ENCODE measurements at regions not wholly inside any gene's neighbourhood (a gene's known extent, or its start where the extent isn't known, plus 50 kb on each side); places are given as distances from the start of the nearest gene placed in this dataset.

DNA sequence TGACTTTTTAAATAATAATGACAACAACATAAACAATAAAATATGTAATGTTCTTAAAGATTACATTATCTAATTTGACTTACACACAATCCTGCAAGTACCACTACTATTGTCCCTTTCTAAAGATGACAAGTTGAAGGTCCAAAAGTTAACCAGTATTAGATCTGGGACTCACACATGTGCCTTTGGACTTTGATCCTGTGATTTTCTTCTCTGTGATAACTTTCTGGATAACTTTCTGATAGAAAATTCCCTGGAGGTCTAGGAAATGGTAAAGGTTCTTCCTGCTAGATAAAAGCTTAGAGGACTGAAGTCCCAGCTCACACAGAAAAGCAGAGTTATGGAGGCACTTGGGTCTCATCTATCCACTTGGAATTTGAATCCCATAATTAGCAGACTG is 311.9 kb upstream of the KLHL29 start:
- no peak for DNase-seq (ENCODE audit: low read depth, low spot score)

DNA sequence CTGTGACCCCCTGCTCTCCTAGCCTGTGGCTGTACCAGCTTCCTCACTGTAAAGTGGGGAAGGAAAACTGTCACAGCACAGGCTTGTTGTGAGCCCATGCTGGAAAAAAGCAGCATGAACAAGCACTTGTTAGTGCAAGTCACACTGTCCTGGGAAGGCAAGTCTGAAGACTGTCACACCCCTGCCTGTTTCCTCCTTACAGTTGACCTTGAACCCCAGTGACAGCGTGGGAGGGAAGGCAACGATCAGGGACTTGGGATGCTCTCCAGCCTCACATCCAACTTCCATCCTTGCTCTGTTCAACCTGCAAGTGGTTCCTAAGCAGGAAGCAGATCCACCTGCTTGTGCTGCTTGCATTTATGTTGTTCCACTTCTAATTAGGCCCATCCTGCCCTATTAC is 311.3 kb upstream of the KLHL29 start:
- DNase-seq (ENCODE audit: low read depth, low spot score): no peak

DNA sequence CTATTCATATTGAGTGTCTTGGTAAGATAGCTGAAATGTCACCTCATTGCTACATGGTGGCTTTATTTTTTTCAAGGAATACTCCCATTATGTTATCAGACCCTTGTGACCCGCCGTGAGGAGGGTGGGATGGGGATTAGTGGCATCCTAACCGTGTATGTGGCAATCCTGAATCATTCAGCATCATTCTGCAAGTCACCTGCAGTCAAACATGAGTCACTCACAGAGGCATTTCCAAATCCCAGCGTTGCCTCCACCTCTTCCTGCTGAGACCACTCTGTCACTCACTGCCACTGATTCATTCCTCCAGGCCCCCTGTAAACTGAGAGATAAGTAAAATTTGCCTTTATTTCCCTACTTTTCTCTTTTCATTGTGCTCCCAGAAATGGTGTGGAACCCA is 307.4 kb upstream of the KLHL29 start:
- DNase-seq (ENCODE audit: low read depth, low spot score): peak; percentile 3

DNA sequence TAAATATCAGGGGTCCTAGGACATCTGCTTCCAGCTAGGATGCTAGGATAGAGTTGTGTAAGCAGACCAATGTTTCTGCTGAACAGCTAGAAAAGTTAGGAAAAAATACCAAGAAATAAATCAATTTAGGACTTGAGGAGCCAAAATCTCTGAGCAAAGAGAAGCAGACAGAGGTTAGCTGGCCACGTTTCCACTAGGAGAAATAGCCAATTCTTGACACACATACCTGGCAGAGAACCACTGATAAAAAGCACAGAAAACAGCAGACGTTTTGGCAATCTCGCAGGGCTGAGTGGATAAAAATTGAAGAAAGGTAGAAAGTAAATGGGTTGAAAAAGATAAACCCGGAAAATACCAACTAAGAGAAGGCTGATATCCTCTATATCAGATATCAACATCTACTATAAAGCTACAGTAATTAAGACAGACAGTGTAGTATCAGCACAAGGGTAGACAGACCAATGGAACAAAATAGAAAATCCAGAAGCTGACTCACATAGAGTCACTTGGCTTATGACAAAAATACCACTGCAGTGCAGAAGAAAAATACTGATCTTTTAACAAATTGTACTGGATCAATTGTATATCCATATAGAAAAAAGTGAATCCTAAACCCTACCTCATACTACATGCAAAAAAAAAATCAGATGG is 306.1 kb upstream of the KLHL29 start:
- no peak for DNase-seq (ENCODE audit: low read depth, low spot score)

DNA sequence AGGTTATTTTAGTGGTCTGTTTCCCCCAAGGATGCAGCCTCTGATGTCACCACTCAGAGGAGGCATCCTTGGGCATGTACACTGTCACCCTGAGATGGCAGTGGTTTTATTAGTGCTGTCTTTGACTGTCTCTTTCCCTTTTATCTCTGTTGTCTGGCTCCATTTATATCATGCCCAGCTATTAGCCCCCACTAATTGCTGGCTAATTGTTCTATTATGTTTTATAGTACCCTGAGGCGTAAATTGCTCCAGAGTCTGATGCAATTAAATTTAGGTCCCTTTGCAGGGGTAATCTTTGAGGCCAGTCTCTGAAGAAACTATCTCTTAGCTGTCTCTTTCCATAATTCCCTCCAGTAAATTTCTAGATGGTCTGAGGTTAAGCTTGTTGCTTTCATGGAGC is 301.0 kb upstream of the KLHL29 start:
- DNase-seq (ENCODE audit: low read depth, low spot score): no peak

DNA sequence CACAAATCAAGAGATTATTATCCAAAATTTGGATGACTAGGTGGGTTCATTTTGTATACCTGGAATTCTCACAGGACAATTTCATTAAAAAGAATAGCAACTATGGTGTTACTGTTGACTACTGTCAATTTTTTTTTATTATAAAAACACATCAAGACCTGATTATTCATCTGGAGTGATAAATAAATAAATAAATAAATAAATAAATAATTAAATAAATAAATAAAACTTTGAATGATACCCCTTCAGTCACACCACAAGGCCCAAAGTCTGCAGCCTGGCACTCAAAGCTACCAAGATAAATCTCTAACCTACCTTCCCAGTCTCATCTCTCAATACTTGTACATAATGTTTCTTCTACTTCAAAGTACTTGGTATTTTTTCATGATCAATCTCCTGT is 294.0 kb upstream of the KLHL29 start:
- no peak for DNase-seq (ENCODE audit: low read depth, low spot score)

DNA sequence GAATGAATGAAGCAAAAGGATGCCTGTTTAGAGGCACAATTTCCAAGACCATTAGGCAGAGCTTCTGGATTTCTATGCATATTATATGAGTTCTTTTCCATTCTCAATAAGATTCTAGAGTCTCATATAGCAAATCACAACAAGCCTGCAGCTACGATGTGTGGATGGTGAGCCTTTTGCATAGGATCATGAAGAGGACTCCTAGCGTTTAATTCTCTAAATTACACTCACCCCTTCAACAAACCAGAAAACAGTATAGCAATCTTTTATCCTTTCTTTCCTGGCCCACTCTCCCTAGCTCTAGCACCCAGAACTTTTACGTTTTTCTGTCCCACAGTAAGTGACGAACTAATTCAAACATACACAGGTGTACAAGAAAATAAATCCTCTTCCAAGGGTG is 293.1 kb upstream of the KLHL29 start:
- DNase-seq (ENCODE audit: low read depth, low spot score): no peak

DNA sequence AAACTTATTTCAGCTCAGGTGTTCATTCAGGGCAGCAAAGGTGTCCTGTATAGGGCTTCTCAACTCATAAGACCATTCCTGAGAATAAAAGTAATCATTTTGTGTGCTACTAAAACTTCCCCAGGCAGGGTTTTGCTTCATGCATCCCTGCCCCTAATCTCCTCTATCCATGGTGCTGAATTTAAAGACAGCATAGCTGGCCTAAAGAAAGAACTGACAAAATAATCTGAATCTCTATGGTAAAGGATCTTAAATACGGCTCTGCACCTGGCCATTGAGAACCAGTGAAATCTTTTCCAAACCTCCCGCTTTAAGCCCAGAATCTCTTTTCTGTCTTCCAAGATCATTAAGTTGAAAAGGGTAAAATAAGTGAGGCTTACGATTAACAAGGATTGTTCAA is 292.1 kb upstream of the KLHL29 start:
- no peak for DNase-seq (ENCODE audit: low read depth, low spot score)

DNA sequence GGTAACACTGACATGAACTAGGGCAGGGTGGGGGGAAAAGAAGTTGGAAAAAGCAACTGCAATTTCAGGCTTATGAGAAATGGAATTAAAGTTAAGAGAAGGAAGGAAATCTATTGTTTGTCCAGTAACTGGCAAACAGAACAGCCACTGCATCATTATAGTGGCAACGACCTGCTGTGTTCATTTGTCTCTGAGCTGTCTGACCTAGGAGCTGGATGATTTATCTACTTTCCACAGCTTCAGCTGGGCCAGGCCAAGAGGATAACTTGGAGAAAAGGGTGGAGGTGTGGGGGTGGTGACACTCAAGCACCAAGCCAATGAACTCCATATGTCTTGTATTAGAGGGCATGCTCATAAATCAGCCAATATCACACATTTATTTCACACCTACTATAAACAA is 291.5 kb upstream of the KLHL29 start:
- no peak for DNase-seq (ENCODE audit: low read depth, low spot score)

DNA sequence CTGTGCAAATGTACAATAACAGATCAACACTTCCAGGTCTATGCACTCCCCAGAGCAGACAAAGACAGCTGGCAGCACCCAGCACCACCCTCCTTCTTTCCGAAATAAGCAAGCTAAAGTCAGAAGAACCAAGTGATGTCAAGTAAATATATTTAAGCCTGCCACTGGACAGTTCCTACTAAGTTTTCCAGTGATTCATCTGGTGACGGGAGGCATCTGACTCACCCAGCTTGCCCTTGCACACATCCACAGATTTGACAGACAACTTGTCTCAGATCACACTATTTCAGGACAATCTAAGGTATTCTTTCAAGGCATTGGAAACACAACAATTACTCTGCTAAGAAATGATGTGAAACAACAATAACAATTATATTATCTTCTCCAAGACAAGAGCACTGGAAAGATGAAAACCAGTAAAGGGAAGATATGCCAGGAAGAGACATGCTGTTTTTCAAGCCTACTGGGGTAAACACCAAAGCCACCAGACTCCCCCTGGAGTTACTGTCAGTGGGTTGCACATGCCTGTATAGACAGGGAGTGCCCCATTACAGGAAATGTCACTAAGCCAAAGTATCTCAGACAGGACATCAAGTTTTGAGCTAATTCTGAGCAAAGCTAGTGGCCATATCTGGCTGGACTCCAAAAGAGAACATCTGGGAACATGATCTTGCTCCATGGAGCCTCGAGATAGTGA is 287.9 kb upstream of the KLHL29 start:
- DNase-seq (ENCODE audit: low read depth, low spot score): no peak

DNA sequence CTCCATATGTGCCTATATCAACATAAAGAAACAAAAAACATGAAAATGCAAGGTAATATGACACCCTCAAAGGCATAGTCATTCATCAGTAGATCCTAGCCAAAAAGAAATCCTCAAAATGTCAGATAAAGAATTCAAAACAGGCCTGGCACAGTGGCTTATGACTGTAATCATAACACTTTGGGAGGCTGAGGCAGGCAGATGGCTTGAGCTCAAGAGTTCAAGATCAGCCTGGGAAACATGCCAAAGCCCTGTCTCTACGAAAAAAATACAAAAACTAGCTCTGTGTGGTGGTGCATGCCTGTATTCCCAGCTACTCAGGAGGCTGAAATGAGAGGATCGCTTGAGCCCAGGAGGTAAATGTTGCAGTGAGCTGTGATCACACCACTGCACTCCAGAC is 284.6 kb upstream of the KLHL29 start:
- DNase-seq (ENCODE audit: low read depth, low spot score): no peak

DNA sequence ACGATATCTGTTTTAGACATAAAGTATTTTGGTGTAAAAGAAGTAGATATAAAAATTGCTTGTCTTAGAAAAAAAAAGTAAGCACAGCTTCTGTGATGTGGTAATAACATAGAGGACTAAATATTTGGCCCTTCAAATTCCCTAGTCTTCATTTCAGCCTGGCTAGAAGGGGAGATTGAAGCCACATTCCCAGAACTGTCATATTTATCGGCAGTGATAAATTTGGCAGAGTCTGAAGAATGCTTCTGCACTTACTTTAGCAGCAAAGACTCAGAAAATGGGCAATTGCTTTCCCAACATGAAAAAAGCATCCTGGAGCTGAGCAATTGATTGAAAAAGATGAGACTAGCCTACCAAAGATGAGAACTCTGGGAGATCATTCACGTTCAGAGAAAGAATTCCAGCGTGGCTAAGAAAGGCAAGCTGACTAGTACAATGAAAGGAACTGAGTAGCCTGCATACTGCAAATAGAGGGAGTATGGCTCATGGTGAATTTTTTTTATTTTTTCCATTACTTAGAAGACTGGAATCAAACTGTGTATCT is 278.7 kb upstream of the KLHL29 start:
- DNase-seq (ENCODE audit: low read depth, low spot score): no peak

DNA sequence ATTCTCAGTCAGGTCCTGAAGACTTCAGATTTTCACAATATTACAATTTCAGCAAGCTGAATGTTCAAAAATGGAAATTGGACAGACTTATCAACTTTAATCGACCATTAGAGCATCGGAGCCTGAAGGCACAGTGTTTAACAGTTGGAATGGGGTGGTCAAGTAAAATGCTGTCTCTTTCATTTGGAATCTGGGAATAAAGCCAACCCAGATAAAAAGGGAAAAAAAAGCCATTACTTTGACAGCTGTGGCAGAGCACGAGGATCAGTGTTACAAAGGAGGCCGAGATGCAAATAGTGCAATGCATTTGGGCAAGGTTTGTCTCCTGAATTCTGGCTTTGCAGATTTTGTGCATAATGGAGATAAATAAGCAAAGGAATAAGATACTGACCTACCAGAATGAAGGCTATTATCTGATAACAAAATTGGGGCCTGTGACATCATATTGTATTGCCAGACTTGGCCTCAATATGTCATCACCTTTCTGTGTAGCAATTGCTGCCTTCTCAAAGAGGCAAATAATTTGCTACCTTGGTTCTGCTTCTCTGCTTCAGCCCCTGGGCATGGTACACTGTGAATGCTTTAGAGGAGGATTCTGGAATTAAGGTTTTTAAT is 277.5 kb upstream of the KLHL29 start:
- no peak for DNase-seq (ENCODE audit: low read depth, low spot score)

DNA sequence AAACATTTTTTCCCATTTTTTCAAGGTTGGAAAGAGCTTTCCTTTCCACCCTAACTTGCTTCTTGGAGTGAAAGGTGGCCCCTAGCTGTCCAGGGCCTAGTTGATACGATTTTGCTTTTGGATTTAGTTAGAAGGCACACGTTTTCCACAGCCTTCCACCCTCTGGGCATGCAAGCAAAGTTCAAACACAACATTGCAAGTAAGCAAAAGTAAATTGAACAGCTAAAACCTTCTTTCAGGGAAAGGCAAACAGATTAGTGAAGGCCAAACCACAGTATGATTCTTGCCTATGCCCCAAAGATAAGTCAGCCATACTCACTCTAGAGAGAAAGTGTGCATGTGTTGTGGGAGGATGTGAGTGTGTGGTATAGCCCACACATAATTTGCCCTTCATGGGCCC is 273.7 kb upstream of the KLHL29 start:
- no peak for DNase-seq (ENCODE audit: low read depth, low spot score)

DNA sequence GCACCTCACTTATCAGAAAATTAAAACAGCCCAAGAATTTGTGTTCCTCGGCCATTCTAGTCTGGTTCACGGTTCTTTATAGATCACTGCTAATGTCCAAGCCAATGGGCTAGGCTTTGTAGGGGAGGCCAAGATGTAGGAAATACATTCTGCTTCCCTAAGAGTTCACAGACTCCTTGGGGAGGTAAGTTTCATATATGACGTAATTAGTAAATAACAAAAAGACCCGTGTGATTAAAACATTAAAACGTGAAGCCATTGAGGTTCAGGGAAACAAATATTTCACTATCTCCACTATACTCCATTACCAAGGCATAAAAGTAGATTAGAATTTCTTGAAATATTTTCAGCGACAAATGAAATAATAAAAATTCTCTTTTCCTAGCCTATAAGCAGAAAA is 272.5 kb upstream of the KLHL29 start:
- DNase-seq (ENCODE audit: low read depth, low spot score): no peak

DNA sequence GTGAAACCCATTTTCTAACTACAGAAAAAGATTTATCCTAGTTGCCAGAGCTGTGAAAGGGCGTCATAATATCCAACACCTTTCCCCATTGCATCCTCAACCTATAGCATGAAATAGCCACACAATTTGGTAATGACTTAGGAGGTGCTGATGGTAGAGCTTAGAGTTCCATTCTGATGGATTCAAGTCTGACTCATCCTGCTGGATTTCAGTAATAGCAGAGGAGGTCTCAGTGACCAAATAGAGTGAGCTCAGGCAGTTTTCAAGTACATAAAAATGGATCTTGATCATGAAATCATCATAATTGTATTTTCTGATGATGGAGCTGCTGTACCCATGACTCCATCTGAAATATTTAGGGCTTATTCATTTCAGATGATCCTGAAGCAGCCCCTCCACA is 270.7 kb upstream of the KLHL29 start:
- no peak for DNase-seq (ENCODE audit: low read depth, low spot score)

DNA sequence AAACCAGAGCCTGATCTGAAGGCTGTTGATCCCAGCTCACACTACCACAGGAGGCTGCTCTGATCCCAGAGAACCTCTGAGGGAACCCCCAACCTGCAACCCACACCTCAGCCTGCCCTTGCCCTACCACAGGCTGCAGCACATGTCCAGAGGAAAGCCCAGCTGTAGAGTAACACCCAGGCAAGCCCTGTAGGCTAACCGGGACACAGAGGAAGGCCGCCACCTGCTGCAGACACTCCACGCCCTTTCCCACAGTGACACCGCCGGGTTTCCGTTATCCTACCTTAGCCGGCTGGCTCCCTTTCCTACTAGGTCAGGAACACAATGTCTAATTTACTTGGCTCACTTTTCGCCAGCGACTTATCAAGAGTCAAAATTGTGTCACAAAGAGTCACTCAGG is 266.7 kb upstream of the KLHL29 start:
- no peak for DNase-seq (ENCODE audit: low read depth, low spot score)

DNA sequence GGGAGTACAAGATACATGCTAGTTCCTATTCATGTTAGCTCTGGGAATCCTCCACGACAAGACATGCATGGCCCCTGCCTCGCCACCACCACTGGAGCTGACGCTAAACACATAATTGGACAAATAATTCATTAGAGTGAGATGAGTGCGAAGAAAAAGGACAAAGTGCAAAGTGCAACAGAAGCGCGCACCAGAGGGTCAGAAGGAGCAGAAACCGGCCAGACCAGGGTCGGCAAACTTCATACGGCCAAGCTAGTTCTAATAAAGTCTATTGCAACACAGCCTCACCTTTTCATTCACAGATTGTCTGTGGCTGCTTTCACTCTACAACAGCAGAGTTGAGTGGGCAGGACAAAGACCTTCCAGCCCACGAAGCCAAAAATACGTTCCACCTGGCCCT is 266.1 kb upstream of the KLHL29 start:
- DNase-seq (ENCODE audit: low read depth, low spot score): no peak

DNA sequence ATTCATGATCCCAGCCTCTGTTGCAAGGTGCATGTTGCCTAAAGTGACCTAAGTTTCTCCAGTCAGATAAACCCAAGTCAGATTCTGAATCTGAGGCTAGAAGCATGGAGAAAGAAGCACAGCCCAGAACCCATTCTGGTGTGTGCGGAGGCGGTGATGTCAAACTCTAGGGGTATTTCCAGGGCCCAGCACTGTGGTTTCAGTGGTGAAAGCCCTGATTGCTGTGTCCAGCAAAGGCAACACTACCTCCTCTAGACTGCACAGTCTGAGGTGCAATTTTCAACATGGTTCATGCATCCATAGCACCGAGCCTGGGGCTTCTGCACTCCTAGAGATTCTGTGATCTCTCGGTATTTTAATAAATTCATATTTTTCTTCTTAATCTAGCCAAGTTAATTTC is 264.8 kb upstream of the KLHL29 start:
- DNase-seq (ENCODE audit: low read depth, low spot score): no peak

DNA sequence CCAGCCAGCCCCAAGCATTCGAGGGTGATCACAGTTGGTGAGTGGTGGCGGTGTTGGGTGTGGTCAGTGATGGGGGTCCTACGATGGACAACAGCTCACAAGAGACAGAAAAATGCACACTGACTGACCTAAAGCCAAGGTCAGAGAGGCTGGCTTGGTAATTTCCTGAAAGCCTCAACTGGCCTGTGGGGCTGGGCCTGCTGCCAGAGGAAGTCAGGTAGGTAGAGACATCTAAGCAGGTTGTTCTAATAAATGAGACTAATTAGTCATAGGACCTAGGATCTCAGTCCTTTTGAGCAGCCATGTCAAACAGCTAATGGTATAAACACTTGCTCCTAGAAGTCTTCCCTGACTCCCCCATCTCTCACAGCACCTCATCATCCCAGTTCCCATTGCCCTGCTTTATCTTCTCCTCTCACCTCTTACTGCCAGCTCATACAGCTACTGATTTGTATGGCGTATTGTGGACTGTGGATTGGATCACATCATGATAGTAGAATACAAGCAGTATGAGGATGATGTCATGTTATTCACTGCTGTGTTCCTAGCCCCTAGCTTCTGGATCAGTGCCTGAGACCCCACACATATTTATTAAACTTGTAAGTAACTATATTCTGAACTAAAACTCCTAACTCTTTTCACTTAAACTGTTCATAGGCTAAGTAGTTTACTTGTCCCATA is 262.9 kb upstream of the KLHL29 start:
- no peak for DNase-seq (ENCODE audit: low read depth, low spot score)

DNA sequence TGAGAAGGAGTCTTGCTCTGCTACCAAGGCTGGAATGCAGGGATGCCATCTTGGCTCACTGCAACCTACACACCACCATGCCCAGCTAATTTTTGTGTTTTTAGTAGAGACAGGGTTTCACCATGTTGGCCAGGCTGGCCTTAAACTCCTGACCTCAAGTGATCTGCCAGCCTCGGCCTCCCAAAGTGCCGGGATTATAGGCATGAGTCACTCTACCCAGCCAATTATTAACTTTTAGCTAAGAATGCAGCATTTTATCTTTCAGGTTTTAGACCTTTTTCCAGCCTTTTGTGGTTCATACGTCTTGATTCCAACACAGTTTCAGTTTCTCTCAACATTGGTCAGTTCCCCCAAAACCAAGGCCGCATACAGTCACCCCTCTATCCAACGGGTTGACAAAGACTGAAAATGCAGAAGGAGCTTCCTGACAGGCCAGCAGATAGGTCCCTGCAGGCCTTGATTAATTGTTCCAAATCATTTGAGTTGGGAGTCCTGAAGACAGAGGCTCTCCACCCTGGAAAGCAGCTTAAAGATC is 262.2 kb upstream of the KLHL29 start:
- DNase-seq (ENCODE audit: low read depth, low spot score): no peak

DNA sequence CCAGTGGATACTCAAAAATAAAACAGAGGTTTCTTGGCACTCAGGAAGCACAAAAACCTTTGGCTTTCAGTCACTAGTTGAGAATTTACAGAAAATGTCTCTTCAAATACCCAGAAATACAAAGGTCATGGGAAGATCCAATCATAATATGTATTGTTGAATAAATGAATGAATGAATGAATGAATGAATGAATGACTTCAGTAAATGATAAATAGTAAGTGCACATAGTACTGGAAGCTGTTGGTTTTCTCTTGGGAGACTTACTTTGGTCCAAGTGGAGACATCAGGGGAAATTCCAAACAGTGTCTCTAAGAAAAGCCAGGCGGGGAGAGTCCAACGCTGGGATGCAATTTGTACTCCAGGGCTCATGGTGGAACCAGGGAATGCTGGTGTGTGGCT is 261.3 kb upstream of the KLHL29 start:
- no peak for DNase-seq (ENCODE audit: low read depth, low spot score)

Measured in iPS DF 19.7 (cell line).